ENCODE measurements at regions not wholly inside any gene's neighbourhood (a gene's known extent, or its start where the extent isn't known, plus 50 kb on each side); places are given as distances from the start of the nearest gene placed in this dataset.
"Not testable (repeated sequence)": the region's sequence is repeated elsewhere in the genome, so short reads cannot be mapped to it uniquely, and the experiment has no call there.

DNA sequence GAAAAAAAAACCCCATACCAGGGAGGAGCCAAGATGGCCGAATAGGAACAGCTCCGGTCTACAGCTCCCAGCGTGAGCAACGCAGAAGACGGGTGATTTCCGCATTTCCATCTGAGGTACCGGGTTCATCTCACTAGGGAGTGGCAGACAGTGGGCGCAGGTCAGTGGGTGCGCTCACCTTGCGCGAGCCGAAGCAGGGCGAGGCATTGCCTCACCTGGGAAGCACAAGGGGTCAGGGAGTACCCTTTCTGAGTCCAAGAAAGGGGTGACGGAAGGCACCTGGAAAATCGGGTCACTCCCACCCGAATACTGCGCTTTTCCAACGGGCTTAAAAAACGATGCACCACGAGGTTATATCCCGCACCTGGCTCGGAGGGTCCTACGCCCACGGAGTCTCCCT is 1328.6 kb downstream of the GRIK2 start:
- H2AFZ ChIP-seq (ENCODE audit: low read depth, low read length); H3K9me3 ChIP-seq (ENCODE audit: low read length); H3F3A ChIP-seq (ENCODE audit: insufficient read depth, low read length, poor library complexity, severe bottlenecking); H4K20me1 ChIP-seq (ENCODE audit: insufficient read depth); H3K4me3 ChIP-seq (ENCODE audit: low read length); H3K36me3 ChIP-seq (ENCODE audit: insufficient read depth, low read length); H3K4me2 ChIP-seq (ENCODE audit: low read length); H3K9ac ChIP-seq (ENCODE audit: low read length); H3K27me3 ChIP-seq (ENCODE audit: insufficient read depth, low read depth, low read length); H3K27ac ChIP-seq (ENCODE audit: low read length); H3K9me2 ChIP-seq (ENCODE audit: insufficient read depth, low read length); H3K79me2 ChIP-seq (replicated peaks; ENCODE audit: insufficient read depth, low read length): not testable (repeated sequence)

GRCh38 chr6:102717737-102718456 is 1324.4 kb downstream of the GRIK2 start:
- Histone ChIP-seq H3K36me3 (ENCODE audit: insufficient read depth, low read length) (no peaks in the 10 kb centered on the region), H3K27ac (ENCODE audit: low read length) (no peak overlapping the region), H2AFZ (ENCODE audit: low read depth, low read length) (no peak overlapping the region), H3K4me3 (ENCODE audit: low read length) (no peak overlapping the region), H3K9me2 (ENCODE audit: insufficient read depth, low read length) (no peaks in the 10 kb centered on the region), H3K79me2 (replicated peaks; ENCODE audit: insufficient read depth, low read length) (no peaks in the 10 kb centered on the region), H3K9me3 (ENCODE audit: low read length) (no peaks in the 10 kb centered on the region), H3K9ac (ENCODE audit: low read length) (no peak overlapping the region), H3F3A (ENCODE audit: insufficient read depth, low read length, poor library complexity, severe bottlenecking) (no peaks in the 10 kb centered on the region), H3K4me2 (ENCODE audit: low read length) (no peak overlapping the region), H4K20me1 (ENCODE audit: insufficient read depth) (no peaks in the 10 kb centered on the region), H3K27me3 (ENCODE audit: insufficient read depth, low read depth, low read length) (no peaks in the 10 kb centered on the region)
- TF ChIP-seq POLR2AphosphoS5 (IDR thresholded peaks at IDR 0.05), result no peak
- no peak for TF ChIP-seq EP300 (conservative IDR thresholded peaks at IDR 0.05; ENCODE audit: poor library complexity, severe bottlenecking)
- no peak for TF ChIP-seq RAD21 (conservative IDR thresholded peaks at IDR 0.05)
- TF ChIP-seq TAF1 (IDR thresholded peaks at IDR 0.05; ENCODE audit: low read depth), result no peak
- no peak for TF ChIP-seq SMC3 (conservative IDR thresholded peaks at IDR 0.05; ENCODE audit: poor library complexity)
- TF ChIP-seq EZH2 (IDR thresholded peaks at IDR 0.05; ENCODE audit: borderline replicate concordance, insufficient read depth, low read length, poor library complexity, severe bottlenecking), result no peak
- TF ChIP-seq MXI1 (conservative IDR thresholded peaks at IDR 0.05; ENCODE audit: poor library complexity, severe bottlenecking), result no peak
- no peak for TF ChIP-seq REST (IDR thresholded peaks at IDR 0.05; ENCODE audit: borderline replicate concordance)
- TF ChIP-seq, protein P1, sequence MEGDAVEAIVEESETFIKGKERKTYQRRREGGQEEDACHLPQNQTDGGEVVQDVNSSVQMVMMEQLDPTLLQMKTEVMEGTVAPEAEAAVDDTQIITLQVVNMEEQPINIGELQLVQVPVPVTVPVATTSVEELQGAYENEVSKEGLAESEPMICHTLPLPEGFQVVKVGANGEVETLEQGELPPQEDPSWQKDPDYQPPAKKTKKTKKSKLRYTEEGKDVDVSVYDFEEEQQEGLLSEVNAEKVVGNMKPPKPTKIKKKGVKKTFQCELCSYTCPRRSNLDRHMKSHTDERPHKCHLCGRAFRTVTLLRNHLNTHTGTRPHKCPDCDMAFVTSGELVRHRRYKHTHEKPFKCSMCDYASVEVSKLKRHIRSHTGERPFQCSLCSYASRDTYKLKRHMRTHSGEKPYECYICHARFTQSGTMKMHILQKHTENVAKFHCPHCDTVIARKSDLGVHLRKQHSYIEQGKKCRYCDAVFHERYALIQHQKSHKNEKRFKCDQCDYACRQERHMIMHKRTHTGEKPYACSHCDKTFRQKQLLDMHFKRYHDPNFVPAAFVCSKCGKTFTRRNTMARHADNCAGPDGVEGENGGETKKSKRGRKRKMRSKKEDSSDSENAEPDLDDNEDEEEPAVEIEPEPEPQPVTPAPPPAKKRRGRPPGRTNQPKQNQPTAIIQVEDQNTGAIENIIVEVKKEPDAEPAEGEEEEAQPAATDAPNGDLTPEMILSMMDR (IDR thresholded peaks at IDR 0.05; ENCODE audit: poor library complexity, severe bottlenecking), result no peak
